DND-41 (cell line): ENCODE measurements at regions not wholly inside any gene's neighbourhood (a gene's known extent, or its start where the extent isn't known, plus 50 kb on each side); places are given as distances from the start of the nearest gene placed in this dataset.

Experiments
- CTCF ChIP-seq: IDR thresholded peaks from 2 replicates; pipeline ENCODE4 v1.5.1; 2012; ENCODE audit warnings: borderline replicate concordance, low read length, moderate library complexity, mild to moderate bottlenecking; ENCODE audit not compliant: poor library complexity, severe bottlenecking; ENCODE audit errors: extremely low read depth
- EZH2 ChIP-seq: IDR thresholded peaks from 3 replicates; pipeline ENCODE4 v1.6.1; 2012; ENCODE audit warnings: borderline replicate concordance, low read depth, mild to moderate bottlenecking, moderate library complexity, low read length, inconsistent platforms; ENCODE audit not compliant: severe bottlenecking

- TF ChIP-seq EZH2 (no peak), CTCF (no peak)
These were observed 582.1 kb upstream of the SALL1 start for GRCh38 chr16:51733181-51733580.
